PC-9 (cell line): ENCODE measurements at regions not wholly inside any gene's neighbourhood (a gene's known extent, or its start where the extent isn't known, plus 50 kb on each side); places are given as distances from the start of the nearest gene placed in this dataset.

Experiments
- BruUV-seq: library from RNA; stranded (reverse); fragments of 400-500 nt; replicated peaks from 2 replicates; lab custom pipeline; 2021; lab: Mats Ljungman, UMichigan
- CTCF ChIA-PET: fragments of 300-600 bp; sonication (Branson Sonifier 250); formaldehyde crosslinking; loops from one replicate; lab custom pipeline; 2022; ENCODE audit warnings: antibody characterized with exemption; lab: Charles Lee
- POLR2A ChIA-PET: fragments of 300-600 bp; sonication (Branson Sonifier 250); formaldehyde crosslinking; loops from one replicate; lab custom pipeline; 2022; ENCODE audit warnings: antibody characterized with exemption; ENCODE audit not compliant: unreplicated experiment; lab: Charles Lee
- DNase-seq, 2 experiments: peaks; one replicate each; pipeline versions ENCODE4 v3.0.0 to v3.0.0-alpha.2; 2015 to 2022; ENCODE audit warnings: mixed read lengths in 1 of 2
- H2AFZ ChIP-seq: fragments of 200-600 bp; sonication (generic); 2 replicates; pipeline ENCODE4 v1.8.1; 2017; ENCODE audit warnings: antibody characterized with exemption
- H3F3A ChIP-seq: fragments of 200-600 bp; sonication (generic); 2 replicates; pipeline ENCODE4 v1.8.1; 2017; ENCODE audit warnings: antibody characterized with exemption, mild to moderate bottlenecking, low read depth; ENCODE audit not compliant: insufficient read depth
- H3K27ac ChIP-seq: fragments of 200-600 bp; sonication (generic); 2 replicates; pipeline ENCODE4 v1.6.1; 2016; ENCODE audit warnings: mixed run types
- H3K27me3 ChIP-seq: fragments of 200-600 bp; sonication (generic); 2 replicates; pipeline ENCODE4 v1.6.1; 2016; ENCODE audit warnings: low read depth, mixed run types; ENCODE audit not compliant: insufficient read depth
- H3K36me3 ChIP-seq: fragments of 200-600 bp; sonication (generic); 2 replicates; pipeline ENCODE4 v1.6.1; 2016; ENCODE audit warnings: low read depth, mixed run types
- H3K4me1 ChIP-seq: fragments of 200-600 bp; sonication (generic); replicated peaks from 2 replicates; pipeline ENCODE4 v1.6.1; 2016; ENCODE audit warnings: mixed run types; ENCODE audit not compliant: insufficient read depth
- H3K4me2 ChIP-seq: fragments of 200-600 bp; sonication (generic); 2 replicates; pipeline ENCODE4 v1.6.1; 2017; ENCODE audit warnings: mixed run types
- H3K4me3 ChIP-seq: fragments of 200-600 bp; sonication (generic); 2 replicates; pipeline ENCODE4 v1.6.1; 2016; ENCODE audit warnings: mixed run types
- H3K79me2 ChIP-seq: fragments of 200-600 bp; sonication (generic); 2 replicates; pipeline ENCODE4 v1.6.1; 2017; ENCODE audit warnings: low read depth, mixed run types
- H3K9me2 ChIP-seq: fragments of 200-600 bp; sonication (generic); 2 replicates; pipeline ENCODE4 v1.8.1; 2017; ENCODE audit warnings: mild to moderate bottlenecking; ENCODE audit not compliant: insufficient read depth
- H3K9me3 ChIP-seq: fragments of 200-600 bp; sonication (generic); 2 replicates; pipeline ENCODE4 v1.8.1; 2016; ENCODE audit warnings: low read depth; ENCODE audit not compliant: insufficient read depth
- H4K20me1 ChIP-seq: fragments of 200-600 bp; sonication (generic); 2 replicates; pipeline ENCODE4 v1.8.1; 2017; ENCODE audit not compliant: insufficient read depth
- CTCF ChIP-seq: fragments of 200-600 bp; sonication (generic); conservative IDR thresholded peaks from 2 replicates; pipeline ENCODE4 v1.6.1; 2017; ENCODE audit warnings: mixed run types, antibody characterized with exemption, mild to moderate bottlenecking, moderate library complexity
- EZH2 ChIP-seq: fragments of 200-600 bp; sonication (generic); IDR thresholded peaks from 2 replicates; pipeline ENCODE4 v1.8.0; 2017; ENCODE audit warnings: antibody characterized with exemption, low read depth
- intact Hi-C: fragments of 100-400 bp; cut with micrococcal nuclease; formaldehyde crosslinking; loops from one replicate; pipeline ENCODE4 v1.10.0; 2022; ENCODE audit not compliant: unreplicated experiment

- ChIA-PET CTCF (no interaction called here), POLR2A (no interaction called here)
- H3K9me3 ChIP-seq: no peaks in the 10 kb centered on the region; the same call in 1 of the 2 replicates
- no peak overlapping the region for H2AFZ ChIP-seq
- no peaks in the 10 kb centered on the region for H3K36me3 ChIP-seq
- H3K4me1 ChIP-seq: no peaks in the 10 kb centered on the region
- H3K4me2 ChIP-seq: no peak overlapping the region
- no peak for TF ChIP-seq CTCF
- no peak for TF ChIP-seq EZH2
- no peaks in the 10 kb centered on the region for H3K79me2 ChIP-seq
- no peak overlapping the region for H3K27ac ChIP-seq
- no TSS peak for BruUV-seq
- no peak overlapping the region for H3K4me3 ChIP-seq
- H4K20me1 ChIP-seq: no peaks in the 10 kb centered on the region
- DNase-seq: no peak
- no peaks in the 10 kb centered on the region for H3F3A ChIP-seq
- H3K9me2 ChIP-seq: no peaks in the 10 kb centered on the region
- intact Hi-C loops: no loop called here
- H3K27me3 ChIP-seq: no peaks in the 10 kb centered on the region
Observed at GRCh38 chr6:103284835-103285234, 1574.9 kb downstream of the HACE1 start.

- CTCF ChIA-PET: no interaction called here
- no peaks in the 10 kb centered on the region for H3K79me2 ChIP-seq
- peaks cover 4% of the 10 kb centered on the region; the same call in 1 of the 2 replicates for H3K9me3 ChIP-seq
- H3K4me2 ChIP-seq: no peak overlapping the region
- no peak for TF ChIP-seq CTCF
- no peak for TF ChIP-seq EZH2
- H2AFZ ChIP-seq: no peak overlapping the region
- H3K9me2 ChIP-seq: no peaks in the 10 kb centered on the region; the same call in 1 of the 2 replicates
- no peak for DNase-seq
- H3F3A ChIP-seq: no peaks in the 10 kb centered on the region
- no peaks in the 10 kb centered on the region for H4K20me1 ChIP-seq
- H3K36me3 ChIP-seq: no peaks in the 10 kb centered on the region
- BruUV-seq: no TSS peak
- H3K4me3 ChIP-seq: no peak overlapping the region
- no peaks in the 10 kb centered on the region for H3K4me1 ChIP-seq
- H3K27me3 ChIP-seq: no peaks in the 10 kb centered on the region
- POLR2A ChIA-PET: no interaction called here
- intact Hi-C loops: no loop called here
- no peak overlapping the region for H3K27ac ChIP-seq
Observed at GRCh38 chr6:103280417-103280816, 1579.3 kb downstream of the HACE1 start.

- DNase-seq: no peak
- no peaks in the 10 kb centered on the region for H3K4me1 ChIP-seq
- H3K4me2 ChIP-seq: no peak overlapping the region
- H3F3A ChIP-seq: no peaks in the 10 kb centered on the region
- BruUV-seq: no TSS peak
- H3K4me3 ChIP-seq: no peak overlapping the region
- no peaks in the 10 kb centered on the region; the same call in 1 of the 2 replicates for H4K20me1 ChIP-seq
- H3K36me3 ChIP-seq: no peaks in the 10 kb centered on the region
- CTCF ChIA-PET: no interaction called here
- H3K27me3 ChIP-seq: no peaks in the 10 kb centered on the region
- intact Hi-C loops: loop anchor here (5.0 kb wide), 1 partner anchor 294 kb away; no protein-coding TSS in a partner anchor
- no peaks in the 10 kb centered on the region for H3K79me2 ChIP-seq
- no peak overlapping the region; the same call in 1 of the 2 replicates for H2AFZ ChIP-seq
- H3K9me2 ChIP-seq: no peaks in the 10 kb centered on the region; the same call in 1 of the 2 replicates
- H3K27ac ChIP-seq: no peak overlapping the region
- POLR2A ChIA-PET: no interaction called here
- TF ChIP-seq EZH2: no peak
- no peak for TF ChIP-seq CTCF
- peaks cover 4% of the 10 kb centered on the region; the same call in 1 of the 2 replicates for H3K9me3 ChIP-seq
Observed at GRCh38 chr6:103277936-103278335, 1581.8 kb downstream of the HACE1 start.
